Activated CD4-positive, alpha-beta T cell treated with anti-CD3 and anti-CD28 coated beads, Interleukin-2, amount 10 ng/mL, durations not matched to agents 24 days and 14 days (primary cell): ENCODE measurements at regions not wholly inside any gene's neighbourhood (a gene's known extent, or its start where the extent isn't known, plus 50 kb on each side); places are given as distances from the start of the nearest gene placed in this dataset.

Experiments
- DNase-seq: peaks from one replicate; pipeline ENCODE4 v3.0.0; 2022
- H3K27ac Mint-ChIP-seq: one replicate; pipeline ENCODE4 v1.8.0; 2022; ENCODE audit warnings: mild to moderate bottlenecking, mixed read lengths
- H3K27me3 Mint-ChIP-seq: one replicate; pipeline ENCODE4 v1.8.0; 2022; ENCODE audit warnings: mixed read lengths
- H3K36me3 Mint-ChIP-seq: one replicate; pipeline ENCODE4 v1.8.0; 2022; ENCODE audit warnings: low read depth, mild to moderate bottlenecking, mixed read lengths
- H3K4me1 Mint-ChIP-seq: one replicate; pipeline ENCODE4 v1.8.0; 2021; ENCODE audit warnings: mixed read lengths
- H3K4me3 Mint-ChIP-seq: one replicate; pipeline ENCODE4 v1.8.0; 2022; ENCODE audit warnings: mild to moderate bottlenecking, moderate library complexity, mixed read lengths
- H3K9me3 Mint-ChIP-seq: one replicate; pipeline ENCODE4 v1.8.0; 2021; ENCODE audit warnings: mixed read lengths
- intact Hi-C: fragments of 100-400 bp; cut with micrococcal nuclease; formaldehyde crosslinking; loops from one replicate; pipeline ENCODE4 v1.15.1; 2023

DNA sequence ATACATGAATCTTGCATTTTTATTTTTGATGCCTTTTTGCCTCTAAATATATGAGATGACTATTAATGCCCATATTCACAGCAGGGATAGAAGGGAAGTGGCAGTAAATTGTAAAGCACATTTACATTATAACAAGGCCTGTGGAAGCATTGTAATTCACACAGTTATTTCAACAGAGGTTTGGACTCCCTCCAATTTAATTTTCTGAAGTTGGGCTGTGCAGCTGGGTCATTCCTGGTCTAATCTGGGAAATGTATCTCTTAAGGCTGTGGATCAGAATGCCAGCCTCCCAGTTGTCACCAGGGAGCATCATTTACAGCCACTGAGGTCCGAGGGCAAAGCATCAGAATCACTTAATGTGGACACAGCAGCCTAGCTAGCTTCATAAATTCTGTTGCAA lies 434.5 kb downstream of the MFSD1 start:
- no peak overlapping the region for H3K27ac Mint-ChIP-seq
- intact Hi-C loops, result no loop called here
- H3K4me3 Mint-ChIP-seq, result no peak overlapping the region
- H3K4me1 Mint-ChIP-seq, result no peaks in the 10 kb centered on the region
- no peaks in the 10 kb centered on the region for H3K27me3 Mint-ChIP-seq
- no peaks in the 10 kb centered on the region for H3K36me3 Mint-ChIP-seq
- H3K9me3 Mint-ChIP-seq, result no peaks in the 10 kb centered on the region
- no peak for DNase-seq

DNA sequence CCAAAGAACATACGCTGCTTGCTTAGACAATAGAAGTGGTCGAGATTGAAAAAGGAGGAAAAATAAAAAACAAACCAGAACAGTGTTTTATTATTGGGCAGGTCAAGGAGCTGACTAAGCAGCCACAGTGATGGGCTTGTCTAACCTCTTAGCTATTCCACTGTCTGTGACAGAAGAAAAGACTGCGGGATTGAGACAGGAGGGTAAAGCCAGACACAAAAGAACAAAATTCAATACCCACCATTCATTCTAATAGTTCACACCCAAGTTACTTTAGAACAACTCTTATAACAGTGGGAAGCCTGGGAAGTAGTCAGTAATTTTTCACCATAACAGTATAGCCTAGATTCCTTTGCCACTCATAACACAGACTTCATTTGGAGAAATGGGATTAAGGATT lies 435.4 kb downstream of the MFSD1 start:
- H3K27me3 Mint-ChIP-seq, result no peaks in the 10 kb centered on the region
- no peaks in the 10 kb centered on the region for H3K4me1 Mint-ChIP-seq
- H3K36me3 Mint-ChIP-seq, result no peaks in the 10 kb centered on the region
- no peaks in the 10 kb centered on the region for H3K9me3 Mint-ChIP-seq
- H3K27ac Mint-ChIP-seq, result no peak overlapping the region
- intact Hi-C loops, result no loop called here
- H3K4me3 Mint-ChIP-seq, result no peak overlapping the region
- no peak for DNase-seq

GRCh38 chr3:159238646-159239045 lies 436.8 kb downstream of the MFSD1 start:
- no peak for DNase-seq
- Mint-ChIP-seq H3K27me3 (no peaks in the 10 kb centered on the region), H3K4me3 (no peak overlapping the region), H3K36me3 (no peaks in the 10 kb centered on the region), H3K27ac (no peak overlapping the region), H3K9me3 (no peaks in the 10 kb centered on the region), H3K4me1 (no peaks in the 10 kb centered on the region)
- intact Hi-C loops, result no loop called here

DNA sequence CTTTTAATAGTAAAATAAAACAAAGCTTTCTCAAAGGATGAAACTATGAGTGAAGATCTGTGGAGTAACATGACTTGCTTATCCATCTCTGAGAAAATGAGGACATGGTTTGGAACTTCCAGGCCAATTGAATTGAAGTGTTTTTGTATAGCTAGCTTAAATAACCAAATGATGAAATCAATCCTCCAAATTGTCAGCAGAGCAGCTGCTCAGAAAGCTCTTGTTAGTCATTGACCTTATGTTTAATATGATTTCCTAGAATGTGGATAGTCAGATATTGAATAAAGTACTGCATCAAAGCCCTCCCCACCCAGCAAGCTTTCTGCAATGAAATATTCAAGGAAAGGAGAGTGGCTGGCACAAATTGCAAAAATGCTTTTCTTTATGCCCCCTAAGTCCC lies 437.2 kb downstream of the MFSD1 start:
- H3K4me3 Mint-ChIP-seq, result no peak overlapping the region
- H3K9me3 Mint-ChIP-seq, result no peaks in the 10 kb centered on the region
- H3K27me3 Mint-ChIP-seq, result no peaks in the 10 kb centered on the region
- no peaks in the 10 kb centered on the region for H3K4me1 Mint-ChIP-seq
- H3K27ac Mint-ChIP-seq, result no peak overlapping the region
- no peaks in the 10 kb centered on the region for H3K36me3 Mint-ChIP-seq
- intact Hi-C loops, result no loop called here
- DNase-seq, result no peak

DNA sequence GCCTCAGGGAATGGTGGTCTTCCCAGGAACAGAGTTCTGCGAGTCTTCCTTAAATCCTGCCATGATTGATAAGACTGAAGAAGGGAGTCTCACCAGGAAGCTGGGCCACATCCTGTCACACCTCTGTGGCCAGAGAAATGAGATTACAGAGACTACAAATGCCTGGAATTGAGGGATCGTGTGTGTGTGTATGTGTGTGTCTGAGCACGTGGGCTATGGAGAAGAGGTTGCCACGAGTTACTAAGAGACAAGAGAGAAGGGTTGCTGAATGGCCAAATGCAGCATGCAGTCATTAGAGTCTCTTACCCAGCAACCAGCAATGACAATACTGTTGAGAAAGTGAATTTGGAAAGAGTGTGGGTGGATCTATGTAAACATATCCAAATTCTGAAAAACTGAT lies 443.1 kb downstream of the MFSD1 start:
- Mint-ChIP-seq H3K27me3 (no peaks in the 10 kb centered on the region), H3K4me3 (no peak overlapping the region), H3K9me3 (no peaks in the 10 kb centered on the region), H3K4me1 (no peaks in the 10 kb centered on the region), H3K36me3 (no peaks in the 10 kb centered on the region), H3K27ac (no peak overlapping the region)
- intact Hi-C loops, result no loop called here
- no peak for DNase-seq

GRCh38 chr3:159245871-159246270 lies 444.0 kb downstream of the MFSD1 start:
- Mint-ChIP-seq H3K4me1 (no peaks in the 10 kb centered on the region), H3K9me3 (no peaks in the 10 kb centered on the region), H3K4me3 (no peak overlapping the region), H3K27ac (no peak overlapping the region), H3K27me3 (no peaks in the 10 kb centered on the region), H3K36me3 (no peaks in the 10 kb centered on the region)
- DNase-seq, result no peak
- intact Hi-C loops, result no loop called here

DNA sequence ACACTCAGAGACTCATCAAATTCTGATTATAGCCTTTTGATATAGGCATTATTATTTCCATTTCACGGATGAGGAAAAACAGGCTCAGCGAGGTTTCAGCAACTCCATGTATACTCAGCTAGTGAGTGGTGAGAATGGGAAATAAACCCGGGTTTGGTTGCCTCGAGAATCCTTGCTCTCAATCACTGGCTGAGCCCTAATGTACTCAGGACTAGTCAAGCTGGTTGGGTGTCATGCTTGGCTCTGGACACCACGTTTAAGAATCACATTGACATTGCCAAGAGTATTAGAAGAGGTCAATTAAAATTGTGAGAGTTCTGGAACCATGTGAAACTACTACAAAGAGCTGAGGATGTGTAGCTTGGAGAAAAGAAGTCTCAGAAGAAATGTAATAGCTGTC lies 444.5 kb downstream of the MFSD1 start:
- Mint-ChIP-seq H3K36me3 (no peaks in the 10 kb centered on the region), H3K27ac (no peak overlapping the region), H3K27me3 (no peaks in the 10 kb centered on the region), H3K9me3 (no peaks in the 10 kb centered on the region), H3K4me1 (no peaks in the 10 kb centered on the region), H3K4me3 (no peak overlapping the region)
- intact Hi-C loops, result no loop called here
- no peak for DNase-seq

- H3K4me3 Mint-ChIP-seq, result no peak overlapping the region
- intact Hi-C loops, result loop anchor here (10.0 kb wide), 1 partner anchor 335 kb away; no protein-coding TSS in a partner anchor
Measured at GRCh38 chr3:159249472-159250174, 447.8 kb downstream of the MFSD1 start.

GRCh38 chr3:159250961-159251360 lies 449.1 kb downstream of the MFSD1 start:
- H3K36me3 Mint-ChIP-seq, result no peaks in the 10 kb centered on the region
- no peaks in the 10 kb centered on the region for H3K27me3 Mint-ChIP-seq
- no peak overlapping the region for H3K4me3 Mint-ChIP-seq
- no peaks in the 10 kb centered on the region for H3K4me1 Mint-ChIP-seq
- H3K27ac Mint-ChIP-seq, result no peak overlapping the region
- H3K9me3 Mint-ChIP-seq, result peaks cover 8% of the 10 kb centered on the region
- DNase-seq, result no peak
- intact Hi-C loops, result loop anchor here (10.0 kb wide), 1 partner anchor 336 kb away; no protein-coding TSS in a partner anchor

More at GRCh38 chr3:159249472-159250174, 447.8 kb downstream of the MFSD1 start:
- H3K4me1 Mint-ChIP-seq, result no peaks in the 10 kb centered on the region
- H3K27ac Mint-ChIP-seq, result no peak overlapping the region
- H3K9me3 Mint-ChIP-seq, result peaks cover 8% of the 10 kb centered on the region
- H3K27me3 Mint-ChIP-seq, result no peaks in the 10 kb centered on the region
- no peaks in the 10 kb centered on the region for H3K36me3 Mint-ChIP-seq
- no peak for DNase-seq

DNA sequence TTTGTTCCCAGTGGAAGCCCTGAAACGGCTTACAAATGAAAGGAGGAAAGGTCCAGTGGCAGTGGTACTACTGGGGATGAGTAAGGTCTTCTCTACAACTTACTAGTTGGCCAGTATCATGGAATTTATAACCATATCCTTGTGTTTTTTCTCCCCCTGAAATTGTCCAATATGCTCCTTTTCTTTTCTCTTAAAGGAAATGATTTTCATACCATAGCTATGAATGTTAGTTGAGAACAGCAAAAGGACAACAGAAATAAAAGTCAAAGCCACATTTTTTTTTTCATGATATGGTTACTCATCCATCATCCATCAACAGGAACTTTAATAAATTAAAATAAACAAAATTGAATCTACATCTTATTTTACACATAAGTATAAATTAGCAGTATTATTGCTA lies 450.4 kb downstream of the MFSD1 start:
- Mint-ChIP-seq H3K27me3 (no peaks in the 10 kb centered on the region), H3K4me3 (no peak overlapping the region), H3K4me1 (no peaks in the 10 kb centered on the region), H3K9me3 (peaks cover 8% of the 10 kb centered on the region), H3K36me3 (no peaks in the 10 kb centered on the region), H3K27ac (no peak overlapping the region)
- no peak for DNase-seq
- intact Hi-C loops, result loop anchor here (10.0 kb wide), 1 partner anchor 337 kb away; no protein-coding TSS in a partner anchor

- no peaks in the 10 kb centered on the region for H3K4me1 Mint-ChIP-seq
- no peak overlapping the region for H3K27ac Mint-ChIP-seq
- no peak for DNase-seq
- intact Hi-C loops, result loop anchor here (10.0 kb wide), 1 partner anchor 338 kb away; no protein-coding TSS in a partner anchor
- no peak overlapping the region for H3K4me3 Mint-ChIP-seq
- peaks cover 8% of the 10 kb centered on the region for H3K9me3 Mint-ChIP-seq
- no peaks in the 10 kb centered on the region for H3K36me3 Mint-ChIP-seq
- no peaks in the 10 kb centered on the region for H3K27me3 Mint-ChIP-seq
Measured at GRCh38 chr3:159252772-159253384, 451.0 kb downstream of the MFSD1 start.

- Mint-ChIP-seq H3K4me1 (no peaks in the 10 kb centered on the region), H3K4me3 (no peak overlapping the region), H3K27me3 (peaks cover 2% of the 10 kb centered on the region), H3K9me3 (peaks cover 8% of the 10 kb centered on the region), H3K27ac (no peak overlapping the region), H3K36me3 (no peaks in the 10 kb centered on the region)
- intact Hi-C loops, result loop anchor here (10.0 kb wide), 1 partner anchor 339 kb away; no protein-coding TSS in a partner anchor
- no peak for DNase-seq
Measured at GRCh38 chr3:159253860-159254259, 452.0 kb downstream of the MFSD1 start.

DNA sequence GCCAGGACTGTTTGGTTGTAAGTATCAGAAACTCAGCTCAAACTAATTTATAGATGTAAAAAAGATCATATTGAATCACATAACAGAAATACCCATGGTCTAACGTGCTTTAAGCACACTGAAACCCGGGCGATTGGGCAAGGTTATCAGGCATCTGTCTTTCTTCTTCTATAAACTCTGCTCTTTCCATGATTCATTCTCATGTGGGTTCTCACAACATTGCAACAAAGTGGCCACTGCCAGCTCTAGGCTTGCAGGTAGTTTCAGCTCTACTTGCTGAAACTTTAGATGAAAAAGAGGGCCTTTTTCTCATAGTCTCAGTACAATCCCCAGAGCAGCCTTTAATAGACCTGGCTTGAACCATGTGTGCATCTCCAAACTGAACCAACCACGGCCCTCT lies 456.1 kb downstream of the MFSD1 start:
- H3K4me1 Mint-ChIP-seq, result no peaks in the 10 kb centered on the region
- no peak for DNase-seq
- H3K4me3 Mint-ChIP-seq, result no peak overlapping the region
- peaks cover 4% of the 10 kb centered on the region for H3K9me3 Mint-ChIP-seq
- H3K36me3 Mint-ChIP-seq, result no peaks in the 10 kb centered on the region
- intact Hi-C loops, result loop anchor here (10.0 kb wide), 1 partner anchor 343 kb away; no protein-coding TSS in a partner anchor
- no peak overlapping the region for H3K27ac Mint-ChIP-seq
- H3K27me3 Mint-ChIP-seq, result peaks cover 3% of the 10 kb centered on the region

DNA sequence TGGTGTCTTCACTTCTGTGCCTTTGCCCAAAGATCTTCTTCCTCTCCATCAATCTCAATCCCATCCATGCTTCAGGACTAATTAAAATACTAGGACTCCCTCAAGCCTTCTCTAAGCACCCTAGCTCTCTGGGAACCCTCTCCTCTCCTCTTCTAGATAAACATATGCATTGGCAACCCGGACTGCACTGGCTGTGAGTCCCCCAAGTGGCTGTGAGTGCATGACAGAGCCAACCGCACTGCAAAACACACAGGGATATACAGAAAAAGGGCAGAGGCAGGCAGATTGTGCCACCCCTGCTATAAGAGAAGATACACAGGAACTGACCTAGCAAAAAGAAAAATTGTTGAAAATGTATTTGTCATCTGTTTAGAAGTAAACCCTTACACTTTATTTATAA lies 457.1 kb downstream of the MFSD1 start:
- H3K27ac Mint-ChIP-seq, result no peak overlapping the region
- no peaks in the 10 kb centered on the region for H3K4me1 Mint-ChIP-seq
- no peaks in the 10 kb centered on the region for H3K36me3 Mint-ChIP-seq
- DNase-seq, result no peak
- H3K27me3 Mint-ChIP-seq, result peaks cover 3% of the 10 kb centered on the region
- intact Hi-C loops, result loop anchor here (10.0 kb wide), 1 partner anchor 344 kb away; no protein-coding TSS in a partner anchor
- no peak overlapping the region for H3K4me3 Mint-ChIP-seq
- no peaks in the 10 kb centered on the region for H3K9me3 Mint-ChIP-seq
